Nephron progenitor cell (in vitro differentiated cells): ENCODE measurements at regions not wholly inside any gene's neighbourhood (a gene's known extent, or its start where the extent isn't known, plus 50 kb on each side); places are given as distances from the start of the nearest gene placed in this dataset.

ENCODE experiments used
- DNase-seq: peaks from one replicate; pipeline ENCODE4 v3.0.0; 2021
- H3K27ac Mint-ChIP-seq: 2 replicates; pipeline ENCODE4 v1.8.0; 2021; ENCODE audit warnings: mild to moderate bottlenecking, moderate library complexity, mixed read lengths
- H3K27me3 Mint-ChIP-seq: 2 replicates; pipeline ENCODE4 v1.8.0; 2021; ENCODE audit warnings: mild to moderate bottlenecking, low read depth, mixed read lengths; ENCODE audit not compliant: poor library complexity
- H3K36me3 Mint-ChIP-seq: 2 replicates; pipeline ENCODE4 v1.8.0; 2021; ENCODE audit warnings: low read depth, mixed read lengths
- H3K4me1 Mint-ChIP-seq: 2 replicates; pipeline ENCODE4 v1.8.0; 2021; ENCODE audit warnings: mixed read lengths
- H3K4me3 Mint-ChIP-seq: 2 replicates; pipeline ENCODE4 v1.8.0; 2021; ENCODE audit warnings: mild to moderate bottlenecking, moderate library complexity, mixed read lengths
- H3K9me3 Mint-ChIP-seq: 2 replicates; pipeline ENCODE4 v1.8.0; 2021; ENCODE audit warnings: mild to moderate bottlenecking, moderate library complexity, mixed read lengths
- TF ChIP-seq, protein P1 (sequence below): fragments of 200-600 bp; sonication (generic); IDR thresholded peaks from 2 replicates; pipeline ENCODE4 v1.5.0; 2021; ENCODE audit warnings: antibody characterized with exemption

DNA sequence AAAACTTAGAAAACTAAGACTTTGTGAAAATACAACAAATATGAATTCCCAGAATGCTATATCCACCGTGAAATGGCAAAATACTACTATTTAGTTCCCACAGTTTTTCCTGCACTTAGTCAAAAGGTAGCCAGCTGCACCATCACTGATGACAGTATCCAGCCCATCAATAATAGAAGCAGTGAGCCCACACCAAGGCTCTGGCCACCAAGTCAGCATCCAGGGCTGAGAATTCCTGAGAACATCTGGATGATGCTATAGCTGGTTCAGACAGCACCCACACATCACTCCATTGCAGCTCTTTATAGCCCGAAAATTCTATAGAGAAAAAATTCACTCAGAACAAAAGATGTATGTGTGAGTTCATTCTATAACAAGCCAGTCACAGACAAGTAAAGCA lies 159.1 kb upstream of the SPATS2L start:
- TF ChIP-seq, protein P1, sequence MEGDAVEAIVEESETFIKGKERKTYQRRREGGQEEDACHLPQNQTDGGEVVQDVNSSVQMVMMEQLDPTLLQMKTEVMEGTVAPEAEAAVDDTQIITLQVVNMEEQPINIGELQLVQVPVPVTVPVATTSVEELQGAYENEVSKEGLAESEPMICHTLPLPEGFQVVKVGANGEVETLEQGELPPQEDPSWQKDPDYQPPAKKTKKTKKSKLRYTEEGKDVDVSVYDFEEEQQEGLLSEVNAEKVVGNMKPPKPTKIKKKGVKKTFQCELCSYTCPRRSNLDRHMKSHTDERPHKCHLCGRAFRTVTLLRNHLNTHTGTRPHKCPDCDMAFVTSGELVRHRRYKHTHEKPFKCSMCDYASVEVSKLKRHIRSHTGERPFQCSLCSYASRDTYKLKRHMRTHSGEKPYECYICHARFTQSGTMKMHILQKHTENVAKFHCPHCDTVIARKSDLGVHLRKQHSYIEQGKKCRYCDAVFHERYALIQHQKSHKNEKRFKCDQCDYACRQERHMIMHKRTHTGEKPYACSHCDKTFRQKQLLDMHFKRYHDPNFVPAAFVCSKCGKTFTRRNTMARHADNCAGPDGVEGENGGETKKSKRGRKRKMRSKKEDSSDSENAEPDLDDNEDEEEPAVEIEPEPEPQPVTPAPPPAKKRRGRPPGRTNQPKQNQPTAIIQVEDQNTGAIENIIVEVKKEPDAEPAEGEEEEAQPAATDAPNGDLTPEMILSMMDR = no peak
- no peak overlapping the region for H3K4me3 Mint-ChIP-seq
- H3K27me3 Mint-ChIP-seq = no peaks in the 10 kb centered on the region
- H3K36me3 Mint-ChIP-seq = peaks cover 21% of the 10 kb centered on the region
- no peaks in the 10 kb centered on the region for H3K4me1 Mint-ChIP-seq
- H3K9me3 Mint-ChIP-seq = peaks cover 54% of the 10 kb centered on the region
- no peak for DNase-seq
- no peak overlapping the region for H3K27ac Mint-ChIP-seq

DNA sequence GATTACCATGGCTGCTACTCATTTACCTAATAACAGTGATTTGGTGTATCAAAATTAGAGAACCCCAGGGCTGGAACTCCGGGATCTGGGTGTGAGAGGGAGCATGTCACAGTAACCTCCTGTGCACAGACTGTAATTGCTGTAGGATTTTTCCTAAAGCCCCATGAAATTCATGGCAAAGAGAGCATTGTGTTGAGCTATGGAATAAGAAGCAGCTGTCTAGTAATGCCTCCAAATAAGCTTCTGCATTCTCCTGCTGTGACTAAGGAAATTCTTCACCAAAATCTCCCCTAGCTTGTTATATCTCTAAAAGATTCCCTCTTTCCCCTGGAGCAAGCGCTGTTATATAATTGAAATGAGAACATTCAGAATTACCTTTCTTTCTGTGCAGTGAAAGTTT lies 158.1 kb upstream of the SPATS2L start:
- Mint-ChIP-seq H3K4me1 (no peaks in the 10 kb centered on the region), H3K9me3 (peaks cover 61% of the 10 kb centered on the region), H3K36me3 (peaks cover 28% of the 10 kb centered on the region), H3K27ac (no peak overlapping the region), H3K4me3 (no peak overlapping the region), H3K27me3 (no peaks in the 10 kb centered on the region)
- no peak for DNase-seq
- TF ChIP-seq, protein P1 = no peak

DNA sequence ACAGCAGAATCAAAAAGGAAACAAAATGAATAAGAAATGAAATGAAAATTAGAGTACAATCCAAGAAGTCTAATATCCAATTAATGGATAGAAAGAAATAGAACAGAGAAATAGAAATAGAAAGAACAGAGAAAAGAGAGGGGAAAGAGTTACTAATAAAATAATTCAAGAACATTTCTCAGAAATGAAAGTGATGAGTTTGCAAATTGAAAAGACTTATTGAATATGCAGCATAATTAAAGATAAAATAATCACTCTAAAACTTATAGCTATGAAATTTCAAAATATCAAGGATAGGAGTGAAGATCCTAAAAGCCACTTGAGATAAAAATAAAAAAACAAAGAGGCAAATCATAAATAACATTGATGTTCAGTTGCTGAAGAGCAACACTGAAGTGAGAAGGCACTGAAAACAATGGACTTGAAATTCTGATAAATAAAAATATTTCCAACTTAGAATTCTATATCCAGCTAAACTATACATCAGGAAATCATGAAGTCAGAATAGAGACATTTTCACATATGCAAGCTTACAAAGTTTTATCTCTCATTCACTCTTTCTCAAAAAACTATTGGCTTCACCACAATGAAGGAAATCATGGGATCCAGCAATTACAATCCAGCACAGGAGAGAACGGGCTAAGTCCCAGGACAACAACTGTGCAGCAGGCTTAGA lies 155.9 kb upstream of the SPATS2L start:
- Mint-ChIP-seq H3K27ac (no peak overlapping the region), H3K9me3 (peaks cover 42% of the 10 kb centered on the region), H3K27me3 (no peaks in the 10 kb centered on the region), H3K4me1 (no peaks in the 10 kb centered on the region), H3K4me3 (no peak overlapping the region), H3K36me3 (peaks cover 20% of the 10 kb centered on the region)
- TF ChIP-seq, protein P1 = no peak
- no peak for DNase-seq

DNA sequence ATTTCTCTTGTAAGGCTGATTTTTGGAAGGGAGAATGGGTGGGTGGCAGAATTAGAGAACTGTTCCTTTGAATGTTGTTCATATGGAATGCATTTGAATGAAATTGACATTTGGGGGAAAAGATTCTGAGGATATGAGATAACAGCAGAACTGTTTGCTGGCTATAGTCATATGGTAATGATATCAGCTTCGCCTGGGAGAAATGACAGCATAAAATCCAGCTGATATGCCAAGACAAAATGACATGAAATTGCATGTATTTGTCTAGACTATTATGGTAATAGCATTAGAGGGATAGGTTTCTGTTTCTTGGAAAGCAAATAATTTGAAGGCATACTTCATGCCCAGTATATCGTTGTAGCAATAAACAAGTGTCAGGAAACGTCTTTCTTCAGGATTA lies 150.8 kb upstream of the SPATS2L start:
- peaks cover 24% of the 10 kb centered on the region for H3K9me3 Mint-ChIP-seq
- peaks cover 4% of the 10 kb centered on the region for H3K27me3 Mint-ChIP-seq
- TF ChIP-seq, protein P1 = no peak
- no peak overlapping the region for H3K27ac Mint-ChIP-seq
- no peak for DNase-seq
- H3K4me3 Mint-ChIP-seq = no peak overlapping the region
- H3K4me1 Mint-ChIP-seq = peaks cover 19% of the 10 kb centered on the region
- H3K36me3 Mint-ChIP-seq = peaks cover 14% of the 10 kb centered on the region

DNA sequence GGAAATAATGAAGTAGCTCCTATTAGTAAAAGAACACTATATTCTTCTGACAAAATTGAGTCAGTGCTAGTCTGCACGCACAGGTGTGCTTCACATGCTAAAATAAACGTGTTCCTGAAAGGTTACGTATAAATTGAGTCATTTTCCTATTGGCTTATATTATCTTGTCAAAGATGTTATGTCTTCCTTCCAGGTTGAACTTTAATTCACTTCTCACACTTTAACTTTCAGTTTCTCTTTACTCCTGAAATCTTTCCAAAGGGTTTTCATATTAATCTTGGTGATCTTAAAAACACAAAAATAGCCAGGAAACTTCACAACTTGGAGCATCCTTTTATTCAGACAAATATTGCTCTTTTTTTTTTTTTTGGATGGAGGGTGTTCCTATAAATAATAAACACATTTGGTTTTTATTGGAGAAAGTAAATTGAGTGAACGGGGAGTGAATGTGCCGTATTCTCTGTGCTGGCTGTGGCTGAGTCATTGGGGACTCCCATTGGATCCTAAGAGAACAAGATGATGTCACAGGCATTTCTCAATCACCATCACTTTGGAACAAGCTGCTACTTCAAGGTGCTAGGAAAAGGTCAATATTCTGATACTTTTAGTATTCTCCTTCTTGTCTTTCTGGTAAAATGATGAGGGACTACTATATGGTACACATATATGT lies 150.2 kb upstream of the SPATS2L start:
- Mint-ChIP-seq H3K9me3 (peaks cover 18% of the 10 kb centered on the region), H3K4me1 (peaks cover 19% of the 10 kb centered on the region), H3K36me3 (peaks cover 8% of the 10 kb centered on the region), H3K4me3 (no peak overlapping the region), H3K27me3 (peaks cover 4% of the 10 kb centered on the region), H3K27ac (no peak overlapping the region)
- DNase-seq = no peak
- TF ChIP-seq, protein P1 = no peak
